Loucy (cell line): ENCODE measurements at regions not wholly inside any gene's neighbourhood (a gene's known extent, or its start where the extent isn't known, plus 50 kb on each side); places are given as distances from the start of the nearest gene placed in this dataset.

ENCODE experiments used
- EZH2phosphoT487 ChIP-seq: fragments of 200-600 bp; IDR thresholded peaks from 2 replicates; pipeline ENCODE4 v1.6.1; 2018; ENCODE audit warnings: antibody characterized with exemption, mild to moderate bottlenecking, moderate library complexity, borderline replicate concordance
- TF ChIP-seq, protein P1 (sequence below): fragments of 200-600 bp; sonication (generic); conservative IDR thresholded peaks from 2 replicates; pipeline ENCODE4 v1.5.1; 2014; ENCODE audit warnings: mild to moderate bottlenecking, antibody characterized with exemption, low read length

DNA sequence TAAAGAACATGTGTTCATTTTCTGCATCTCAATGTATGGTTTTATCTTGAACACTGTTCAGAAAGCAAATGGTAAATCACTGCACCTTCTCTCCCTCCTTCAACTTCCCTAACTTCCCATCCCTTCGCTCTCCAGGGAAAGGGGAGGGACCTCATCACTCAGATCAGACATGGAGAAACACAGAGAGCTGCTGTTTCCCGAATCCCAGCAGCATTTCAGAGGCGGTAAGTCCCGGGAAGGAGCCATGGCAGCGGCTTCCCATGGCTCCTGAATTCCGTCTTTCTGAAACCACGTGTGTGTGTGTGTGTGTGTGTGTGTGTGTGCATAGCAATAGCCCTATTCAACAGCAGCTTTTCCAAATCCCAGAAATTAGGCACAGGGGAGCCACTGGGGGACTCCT, 125.4 kb upstream of the TMCC3 start:
- TF ChIP-seq, protein P1, sequence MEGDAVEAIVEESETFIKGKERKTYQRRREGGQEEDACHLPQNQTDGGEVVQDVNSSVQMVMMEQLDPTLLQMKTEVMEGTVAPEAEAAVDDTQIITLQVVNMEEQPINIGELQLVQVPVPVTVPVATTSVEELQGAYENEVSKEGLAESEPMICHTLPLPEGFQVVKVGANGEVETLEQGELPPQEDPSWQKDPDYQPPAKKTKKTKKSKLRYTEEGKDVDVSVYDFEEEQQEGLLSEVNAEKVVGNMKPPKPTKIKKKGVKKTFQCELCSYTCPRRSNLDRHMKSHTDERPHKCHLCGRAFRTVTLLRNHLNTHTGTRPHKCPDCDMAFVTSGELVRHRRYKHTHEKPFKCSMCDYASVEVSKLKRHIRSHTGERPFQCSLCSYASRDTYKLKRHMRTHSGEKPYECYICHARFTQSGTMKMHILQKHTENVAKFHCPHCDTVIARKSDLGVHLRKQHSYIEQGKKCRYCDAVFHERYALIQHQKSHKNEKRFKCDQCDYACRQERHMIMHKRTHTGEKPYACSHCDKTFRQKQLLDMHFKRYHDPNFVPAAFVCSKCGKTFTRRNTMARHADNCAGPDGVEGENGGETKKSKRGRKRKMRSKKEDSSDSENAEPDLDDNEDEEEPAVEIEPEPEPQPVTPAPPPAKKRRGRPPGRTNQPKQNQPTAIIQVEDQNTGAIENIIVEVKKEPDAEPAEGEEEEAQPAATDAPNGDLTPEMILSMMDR = no peak
- no peak for TF ChIP-seq EZH2phosphoT487
